Mesenchymal stem cell (in vitro differentiated cells and primary cell): ENCODE measurements at regions not wholly inside any gene's neighbourhood (a gene's known extent, or its start where the extent isn't known, plus 50 kb on each side); places are given as distances from the start of the nearest gene placed in this dataset.
"Not testable (repeated sequence)": the region's sequence is repeated elsewhere in the genome, so short reads cannot be mapped to it uniquely, and the experiment has no call there.

Source experiments
- DNase-seq: peaks from one replicate; pipeline ENCODE4 v3.0.0-alpha.2; 2013
- H2AFZ ChIP-seq: one replicate; pipeline ENCODE4 v1.6.1; 2013; ENCODE audit warnings: low read depth, mild to moderate bottlenecking, control low read depth, inconsistent platforms, low read length, moderate library complexity
- H2AK5ac ChIP-seq: 2 replicates; pipeline ENCODE4 v1.6.1; 2013; ENCODE audit warnings: low read length, moderate library complexity, mild to moderate bottlenecking, inconsistent platforms; ENCODE audit not compliant: severe bottlenecking
- H2BK120ac ChIP-seq: one replicate; pipeline ENCODE4 v1.6.1; 2013; ENCODE audit warnings: low read depth, mild to moderate bottlenecking, inconsistent platforms, low read length, moderate library complexity
- H2BK12ac ChIP-seq, 2 experiments: one replicate each; pipeline ENCODE4 v1.6.1; 2013; ENCODE audit warnings: inconsistent platforms in 2 of 2, low read length in 2 of 2, mild to moderate bottlenecking in 2 of 2, moderate library complexity in 2 of 2, control low read depth in 1 of 2
- H2BK15ac ChIP-seq: one replicate; pipeline ENCODE4 v1.6.1; 2013; ENCODE audit warnings: mild to moderate bottlenecking, low read depth, inconsistent platforms; ENCODE audit not compliant: poor library complexity, severe bottlenecking
- H2BK5ac ChIP-seq: 2 replicates; pipeline ENCODE4 v1.6.1; 2013; ENCODE audit warnings: low read depth, mild to moderate bottlenecking, low read length, control low read depth, inconsistent platforms; ENCODE audit not compliant: poor library complexity, severe bottlenecking
- H3K14ac ChIP-seq, 2 experiments: one replicate each; pipeline ENCODE4 v1.6.1; 2013; ENCODE audit warnings: inconsistent platforms in 2 of 2, low read length in 2 of 2, control low read depth in 1 of 2, mild to moderate bottlenecking in 1 of 2, moderate library complexity in 1 of 2
- H3K18ac ChIP-seq, 2 experiments: one replicate each; pipeline ENCODE4 v1.6.1; 2013; ENCODE audit warnings: inconsistent platforms in 2 of 2, low read length in 2 of 2, control low read depth in 1 of 2, low read depth in 1 of 2, mild to moderate bottlenecking in 1 of 2
- H3K23ac ChIP-seq, 2 experiments: one replicate each; pipeline ENCODE4 v1.6.1; 2013; ENCODE audit warnings: inconsistent platforms in 2 of 2, low read length in 2 of 2, mild to moderate bottlenecking in 2 of 2, moderate library complexity in 2 of 2, control low read depth in 1 of 2
- H3K27ac ChIP-seq: 2 replicates; pipeline ENCODE4 v1.5.1; 2013; ENCODE audit warnings: mild to moderate bottlenecking, moderate library complexity, low read length, control low read depth, inconsistent platforms; ENCODE audit not compliant: poor library complexity, severe bottlenecking
- H3K27me3 ChIP-seq, 2 experiments: 2 replicates each; pipeline versions ENCODE4 v1.6.1 to v1.7.0; 2013; ENCODE audit warnings: low read length in 2 of 2, mild to moderate bottlenecking in 2 of 2, moderate library complexity in 2 of 2, control low read depth in 1 of 2, inconsistent platforms in 1 of 2; ENCODE audit not compliant: control insufficient read depth in 1 of 2, insufficient read depth in 1 of 2
- H3K36me3 ChIP-seq, 2 experiments: 2 replicates each; pipeline versions ENCODE4 v1.6.1 to v1.7.0; 2013; ENCODE audit warnings: low read length in 2 of 2, control low read depth in 1 of 2, inconsistent platforms in 1 of 2, low read depth in 1 of 2, mild to moderate bottlenecking in 1 of 2; ENCODE audit not compliant: insufficient read depth in 2 of 2, control insufficient read depth in 1 of 2
- H3K4ac ChIP-seq, 2 experiments: one replicate each; pipeline ENCODE4 v1.6.1; 2013; ENCODE audit warnings: inconsistent platforms in 2 of 2, low read length in 2 of 2, mild to moderate bottlenecking in 2 of 2, moderate library complexity in 2 of 2, control low read depth in 1 of 2, low read depth in 1 of 2
- H3K4me1 ChIP-seq: 2 replicates; pipeline ENCODE4 v1.6.1; 2013; ENCODE audit warnings: low read depth, low read length, control low read depth; ENCODE audit not compliant: control insufficient read depth, insufficient read depth
- H3K4me2 ChIP-seq: 2 replicates; pipeline ENCODE4 v1.6.1; 2013; ENCODE audit warnings: low read length, mild to moderate bottlenecking, inconsistent platforms; ENCODE audit not compliant: poor library complexity, severe bottlenecking
- H3K4me3 ChIP-seq, 2 experiments: 2 replicates each; pipeline versions ENCODE4 v1.5.1 to v1.7.0; 2013; ENCODE audit warnings: low read length in 2 of 2, mild to moderate bottlenecking in 2 of 2, control low read depth in 1 of 2, low read depth in 1 of 2; ENCODE audit not compliant: insufficient read depth in 1 of 2
- H3K79me1 ChIP-seq: replicated peaks from 2 replicates; pipeline ENCODE4 v1.6.1; 2013; ENCODE audit warnings: mild to moderate bottlenecking, control low read depth, low read length, inconsistent platforms; ENCODE audit not compliant: poor library complexity, severe bottlenecking
- H3K9ac ChIP-seq: 2 replicates; pipeline ENCODE4 v1.7.0; 2013; ENCODE audit warnings: mild to moderate bottlenecking, low read length, moderate library complexity
- H3K9me3 ChIP-seq: 2 replicates; pipeline ENCODE4 v1.7.0; 2013; ENCODE audit warnings: mild to moderate bottlenecking, low read length; ENCODE audit not compliant: control insufficient read depth
- H4K8ac ChIP-seq: one replicate; pipeline ENCODE4 v1.6.1; 2013; ENCODE audit warnings: inconsistent platforms, mild to moderate bottlenecking, low read length, moderate library complexity
- H4K91ac ChIP-seq: one replicate; pipeline ENCODE4 v1.6.1; 2013; ENCODE audit warnings: mild to moderate bottlenecking, low read length, inconsistent platforms
- WGBS: methylation state at CpG from one replicate; pipeline ENCODE4 v1.1.7; 2013; ENCODE audit warnings: mixed read lengths; 5-methylcytosine and 5-hydroxymethylcytosine counted together

GRCh38 chr2:201551901-201552300 is 91.4 kb downstream of the TMEM237 start:
- Histone ChIP-seq H2BK120ac (no peak overlapping the region), H2BK15ac (no peak overlapping the region), H3K4me1 (no peaks in the 10 kb centered on the region), H2BK5ac (no peak overlapping the region), H2BK12ac (no peak overlapping the region), H3K18ac (no peak overlapping the region), H2AFZ (no peak overlapping the region), H4K91ac (no peak overlapping the region), H3K79me1 (no peaks in the 10 kb centered on the region), H3K4me2 (no peak overlapping the region), H4K8ac (no peak overlapping the region), H3K4me3 (no peak overlapping the region), H3K27ac (no peak overlapping the region), H3K9me3 (no peaks in the 10 kb centered on the region), H3K36me3 (no peaks in the 10 kb centered on the region), H3K4ac (no peak overlapping the region), H3K14ac (no peak overlapping the region), H2AK5ac (no peak overlapping the region), H3K27me3 (no peaks in the 10 kb centered on the region), H3K23ac (no peak overlapping the region), H3K9ac (no peak overlapping the region)
- 92% methylated on average over 8 of the region's 9 CpGs for WGBS
- no peak for DNase-seq

- 28% methylated on average over 3 of the region's 3 CpGs for WGBS
- H2BK15ac ChIP-seq, result no peak overlapping the region
- no peak overlapping the region for H2AK5ac ChIP-seq
- H3K4me1 ChIP-seq, result no peaks in the 10 kb centered on the region
- H2BK12ac ChIP-seq, result no peak overlapping the region
- peaks cover 0 to 11% of the 10 kb centered on the region in 2 experiments for H3K27me3 ChIP-seq
- H2BK120ac ChIP-seq, result no peak overlapping the region
- H3K79me1 ChIP-seq, result no peaks in the 10 kb centered on the region
- no peak overlapping the region for H3K4me2 ChIP-seq
- no peak overlapping the region for H3K27ac ChIP-seq
- no peak overlapping the region for H4K8ac ChIP-seq
- no peak overlapping the region for H3K14ac ChIP-seq
- no peak overlapping the region for H3K4ac ChIP-seq
- no peak overlapping the region for H3K4me3 ChIP-seq
- no peak overlapping the region for H3K9ac ChIP-seq
- H2BK5ac ChIP-seq, result no peak overlapping the region
- H4K91ac ChIP-seq, result no peak overlapping the region
- H3K23ac ChIP-seq, result no peak overlapping the region
- H3K36me3 ChIP-seq, result no peaks in the 10 kb centered on the region
- DNase-seq, result peak; percentile 24
- H3K9me3 ChIP-seq, result no peaks in the 10 kb centered on the region
- H2AFZ ChIP-seq, result no peak overlapping the region
- H3K18ac ChIP-seq, result no peak overlapping the region
Observed at GRCh38 chr2:201546576-201546975, 95.0 kb downstream of the STRADB start.

GRCh38 chr2:201542291-201542690 is 90.8 kb downstream of the STRADB start:
- Histone ChIP-seq H2AFZ (no peak overlapping the region), H2BK120ac (no peak overlapping the region), H3K14ac (no peak overlapping the region), H3K9me3 (peaks cover 25% of the 10 kb centered on the region), H4K91ac (no peak overlapping the region), H3K4me1 (no peaks in the 10 kb centered on the region), H3K27me3 (peaks cover 0 to 34% of the 10 kb centered on the region in 2 experiments), H4K8ac (no peak overlapping the region), H2BK12ac (no peak overlapping the region), H3K23ac (no peak overlapping the region), H3K27ac (no peak overlapping the region), H2BK15ac (no peak overlapping the region), H3K79me1 (no peaks in the 10 kb centered on the region), H3K4me3 (no peak overlapping the region), H3K18ac (no peak overlapping the region), H3K4ac (no peak overlapping the region), H3K36me3 (no peaks in the 10 kb centered on the region), H3K4me2 (no peak overlapping the region), H2AK5ac (no peak overlapping the region), H3K9ac (no peak overlapping the region), H2BK5ac (peak overlapping the region; percentile 66)
- no peak for DNase-seq

GRCh38 chr2:201539271-201539670 is 87.7 kb downstream of the STRADB start:
- not testable (repeated sequence) for H2BK120ac ChIP-seq, H3K4ac ChIP-seq, H3K9ac ChIP-seq, H3K4me2 ChIP-seq, H3K36me3 ChIP-seq, H3K4me3 ChIP-seq, H2AK5ac ChIP-seq, H2BK5ac ChIP-seq, H3K4me1 ChIP-seq, H3K18ac ChIP-seq, H3K14ac ChIP-seq, H4K91ac ChIP-seq, H2BK12ac ChIP-seq, DNase-seq, H2AFZ ChIP-seq, H4K8ac ChIP-seq, H3K27ac ChIP-seq, H3K79me1 ChIP-seq, H3K23ac ChIP-seq, H2BK15ac ChIP-seq
- Histone ChIP-seq H3K9me3 (peaks cover 32% of the 10 kb centered on the region), H3K27me3 (peaks cover 0 to 46% of the 10 kb centered on the region in 2 experiments)
- 40% methylated on average over 2 of the region's 3 CpGs for WGBS
